NCI-H69 (cell line): ENCODE measurements at regions not wholly inside any gene's neighbourhood (a gene's known extent, or its start where the extent isn't known, plus 50 kb on each side); places are given as distances from the start of the nearest gene placed in this dataset.

Experiments
- DNase-seq: peaks from one replicate; lab custom pipeline; 2025; lab: John Stamatoyannopoulos, UW

- peak; percentile 56 for DNase-seq
These were observed 220.5 kb upstream of the CADM1 start for GRCh38 chr11:115724666-115725065.

GRCh38 chr11:115722711-115723110 lies 218.5 kb upstream of the CADM1 start:
- peak; percentile 18 for DNase-seq

GRCh38 chr11:115721296-115721995 lies 217.2 kb upstream of the CADM1 start:
- DNase-seq: peak; percentile 83

- DNase-seq: peak; percentile 72
These were observed 216.5 kb upstream of the CADM1 start for GRCh38 chr11:115720602-115721245.

- no peak for DNase-seq
These were observed 214.7 kb upstream of the CADM1 start for GRCh38 chr11:115718945-115719344.

- no peak for DNase-seq
These were observed 213.9 kb upstream of the CADM1 start for GRCh38 chr11:115718106-115718505.

GRCh38 chr11:115716601-115717529 lies 212.7 kb upstream of the CADM1 start:
- peak; percentile 93 for DNase-seq

- DNase-seq: no peak
These were observed 211.9 kb upstream of the CADM1 start for GRCh38 chr11:115716080-115716479.

- DNase-seq: no peak
These were observed 211.1 kb upstream of the CADM1 start for GRCh38 chr11:115715251-115715770.

- no peak for DNase-seq
These were observed 208.1 kb upstream of the CADM1 start for GRCh38 chr11:115712296-115712695.

- DNase-seq: peak; percentile 92
These were observed 206.8 kb upstream of the CADM1 start for GRCh38 chr11:115710980-115711379.

GRCh38 chr11:115710426-115710825 lies 206.2 kb upstream of the CADM1 start:
- peak; percentile 21 for DNase-seq

- DNase-seq: no peak
These were observed 205.1 kb upstream of the CADM1 start for GRCh38 chr11:115709297-115709696.

- no peak for DNase-seq
These were observed 203.1 kb upstream of the CADM1 start for GRCh38 chr11:115707180-115707905.

- DNase-seq: no peak
These were observed 202.5 kb upstream of the CADM1 start for GRCh38 chr11:115706626-115707135.

GRCh38 chr11:115705200-115705599 lies 201.0 kb upstream of the CADM1 start:
- no peak for DNase-seq

- peak; percentile 66 for DNase-seq
These were observed 197.0 kb upstream of the CADM1 start for GRCh38 chr11:115700981-115701875.

- peak; percentile 94 for DNase-seq
These were observed 196.3 kb upstream of the CADM1 start for GRCh38 chr11:115700496-115700895.

- DNase-seq: peak; percentile 52
These were observed 195.5 kb upstream of the CADM1 start for GRCh38 chr11:115699733-115700132.

- no peak for DNase-seq
These were observed 195.1 kb upstream of the CADM1 start for GRCh38 chr11:115699326-115699725.
